H9 (cell line): ENCODE measurements at regions not wholly inside any gene's neighbourhood (a gene's known extent, or its start where the extent isn't known, plus 50 kb on each side); places are given as distances from the start of the nearest gene placed in this dataset.

Experiments used
- DNase-seq: peaks from one replicate; pipeline ENCODE4 v3.0.0-alpha.2; 2017
- H2AFZ ChIP-seq: one replicate; pipeline ENCODE4 v1.6.1; 2013; ENCODE audit warnings: mild to moderate bottlenecking, low read length, control low read depth, moderate library complexity
- H2AK5ac ChIP-seq: 2 replicates; pipeline ENCODE4 v1.6.1; 2013; ENCODE audit warnings: low read length, control low read depth, mixed read lengths; ENCODE audit not compliant: insufficient read length
- H2BK120ac ChIP-seq: one replicate; pipeline ENCODE4 v1.6.1; 2013; ENCODE audit warnings: low read depth, mild to moderate bottlenecking, low read length, control low read depth, inconsistent platforms; ENCODE audit not compliant: poor library complexity, severe bottlenecking
- H2BK12ac ChIP-seq: 2 replicates; pipeline ENCODE4 v1.6.1; 2013; ENCODE audit warnings: low read length, control low read depth, mixed read lengths, low read depth; ENCODE audit not compliant: insufficient read length
- H2BK15ac ChIP-seq: 2 replicates; pipeline ENCODE4 v1.6.1; 2013; ENCODE audit warnings: low read depth, low read length, control low read depth
- H2BK20ac ChIP-seq: one replicate; pipeline ENCODE4 v1.6.1; 2013; ENCODE audit warnings: low read depth, mild to moderate bottlenecking, low read length, control low read depth, inconsistent platforms; ENCODE audit not compliant: poor library complexity, severe bottlenecking
- H2BK5ac ChIP-seq: 2 replicates; pipeline ENCODE4 v1.6.1; 2013; ENCODE audit warnings: low read length, control low read depth, mixed read lengths; ENCODE audit not compliant: insufficient read length
- H3K14ac ChIP-seq: 2 replicates; pipeline ENCODE4 v1.6.1; 2013; ENCODE audit warnings: low read length, control low read depth; ENCODE audit not compliant: insufficient read depth
- H3K18ac ChIP-seq: 2 replicates; pipeline ENCODE4 v1.6.1; 2013; ENCODE audit warnings: low read depth, mild to moderate bottlenecking, mixed read lengths, low read length, control low read depth; ENCODE audit not compliant: insufficient read length
- H3K23ac ChIP-seq: 2 replicates; pipeline ENCODE4 v1.6.1; 2013; ENCODE audit warnings: low read length, control low read depth, mixed read lengths, low read depth; ENCODE audit not compliant: insufficient read length
- H3K23me2 ChIP-seq: 2 replicates; pipeline ENCODE4 v1.6.1; 2013; ENCODE audit warnings: low read depth, mild to moderate bottlenecking, mixed read lengths, low read length, control low read depth; ENCODE audit not compliant: insufficient read length, poor library complexity, severe bottlenecking
- H3K27ac ChIP-seq: 2 replicates; pipeline ENCODE4 v1.5.1; 2013; ENCODE audit warnings: low read length, control low read depth, mixed read lengths, low read depth; ENCODE audit not compliant: insufficient read length
- H3K27me3 ChIP-seq: 2 replicates; pipeline ENCODE4 v1.6.1; 2013; ENCODE audit warnings: low read length, control low read depth, inconsistent platforms; ENCODE audit not compliant: insufficient read depth
- H3K4ac ChIP-seq: 2 replicates; pipeline ENCODE4 v1.6.1; 2013; ENCODE audit warnings: low read depth, mild to moderate bottlenecking, control low read depth, inconsistent platforms, low read length, moderate library complexity
- H3K4me1 ChIP-seq: 2 replicates; pipeline ENCODE4 v1.6.1; 2013; ENCODE audit warnings: low read length, control low read depth, inconsistent platforms; ENCODE audit not compliant: insufficient read depth
- H3K4me2 ChIP-seq: 2 replicates; pipeline ENCODE4 v1.6.1; 2013; ENCODE audit warnings: low read length, control low read depth, mixed read lengths; ENCODE audit not compliant: insufficient read length, insufficient read depth
- H3K56ac ChIP-seq: 2 replicates; pipeline ENCODE4 v1.6.1; 2013; ENCODE audit warnings: low read depth, mild to moderate bottlenecking, mixed read lengths, low read length, control low read depth; ENCODE audit not compliant: insufficient read length
- H3K79me1 ChIP-seq: 2 replicates; pipeline ENCODE4 v1.6.1; 2013; ENCODE audit warnings: low read depth, mild to moderate bottlenecking, moderate library complexity, low read length, control low read depth, inconsistent platforms; ENCODE audit not compliant: insufficient read depth, poor library complexity, severe bottlenecking
- H3K79me2 ChIP-seq: 2 replicates; pipeline ENCODE4 v1.6.1; 2013; ENCODE audit warnings: low read length, control low read depth, inconsistent platforms; ENCODE audit not compliant: insufficient read depth
- H3K9ac ChIP-seq: 2 replicates; pipeline ENCODE4 v1.6.1; 2013; ENCODE audit warnings: low read length, control low read depth, mixed read lengths; ENCODE audit not compliant: insufficient read length; ENCODE audit errors: extremely low read depth
- H3K9me3 ChIP-seq: one replicate; pipeline ENCODE4 v1.6.1; 2013; ENCODE audit warnings: low read depth, low read length, inconsistent platforms; ENCODE audit not compliant: control insufficient read depth
- H3T11ph ChIP-seq: one replicate; pipeline ENCODE4 v1.6.1; 2013; ENCODE audit warnings: mild to moderate bottlenecking, low read length, control low read depth, inconsistent platforms
- H4K20me1 ChIP-seq: one replicate; pipeline ENCODE4 v1.6.1; 2013; ENCODE audit not compliant: control insufficient read depth, insufficient read length, insufficient read depth
- H4K5ac ChIP-seq: 2 replicates; pipeline ENCODE4 v1.6.1; 2013; ENCODE audit warnings: low read depth, mild to moderate bottlenecking, mixed read lengths, low read length, control low read depth; ENCODE audit not compliant: insufficient read length
- H4K8ac ChIP-seq: replicated peaks from 2 replicates; pipeline ENCODE4 v1.6.1; 2013; ENCODE audit warnings: low read length, control low read depth, mixed read lengths, low read depth; ENCODE audit not compliant: insufficient read length
- H4K91ac ChIP-seq: 2 replicates; pipeline ENCODE4 v1.6.1; 2013; ENCODE audit warnings: low read depth, mild to moderate bottlenecking, moderate library complexity, mixed read lengths, low read length, control low read depth; ENCODE audit not compliant: insufficient read length
- H3K27ac Mint-ChIP-seq, 3 experiments: 2 replicates in 2 of 3; 3 replicates in 1 of 3; pipeline ENCODE4 v1.8.0; 2020 to 2021; ENCODE audit warnings: mixed read lengths in 3 of 3, mild to moderate bottlenecking in 1 of 3, moderate library complexity in 1 of 3
- H3K27me3 Mint-ChIP-seq: 2 replicates; pipeline ENCODE4 v1.8.0; 2021; ENCODE audit warnings: low read depth, mild to moderate bottlenecking, moderate library complexity, mixed read lengths
- H3K36me3 Mint-ChIP-seq, 3 experiments: 2 replicates in 2 of 3; 3 replicates in 1 of 3; pipeline ENCODE4 v1.8.0; 2020 to 2021; ENCODE audit warnings: low read depth in 3 of 3, mixed read lengths in 3 of 3; ENCODE audit not compliant: insufficient read depth in 1 of 3
- H3K4me1 Mint-ChIP-seq, 2 experiments: 2 replicates each; pipeline ENCODE4 v1.8.0; 2020; ENCODE audit warnings: mixed read lengths in 2 of 2
- H3K4me3 Mint-ChIP-seq, 2 experiments: 2 replicates in 1 of 2; 3 replicates in 1 of 2; pipeline ENCODE4 v1.8.0; 2020 to 2021; ENCODE audit warnings: mild to moderate bottlenecking in 2 of 2, mixed read lengths in 2 of 2, moderate library complexity in 1 of 2
- H3K9me3 Mint-ChIP-seq, 2 experiments: 2 replicates in 1 of 2; 3 replicates in 1 of 2; pipeline ENCODE4 v1.8.0; 2020; ENCODE audit warnings: mild to moderate bottlenecking in 2 of 2, mixed read lengths in 2 of 2, moderate library complexity in 1 of 2
- CTCF ChIP-seq: fragments of 200-600 bp; sonication (generic); conservative IDR thresholded peaks from 3 replicates; pipeline ENCODE4 v1.8.0; 2021; ENCODE audit warnings: antibody characterized with exemption, mild to moderate bottlenecking
- WGBS: extraction: QIAGEN DNeasy Blood & Tissue Kit; methylation state at CpG from one replicate; pipeline ENCODE4 v1.1.7; 2013; ENCODE audit warnings: missing lambda C conversion rate, low lambda C conversion rate, mixed read lengths; ENCODE audit not compliant: insufficient read length; ENCODE audit errors: extremely low coverage; 5-methylcytosine and 5-hydroxymethylcytosine counted together

- Histone ChIP-seq H3K27ac (no peak overlapping the region), H3K79me1 (no peaks in the 10 kb centered on the region), H3K79me2 (no peaks in the 10 kb centered on the region), H3K4me2 (no peak overlapping the region), H2BK5ac (no peak overlapping the region), H3K23ac (no peak overlapping the region), H3K14ac (no peak overlapping the region), H4K91ac (no peak overlapping the region), H3K23me2 (no peaks in the 10 kb centered on the region), H2BK20ac (no peak overlapping the region), H3K4ac (no peak overlapping the region), H3K9ac (no peak overlapping the region), H3K27me3 (no peaks in the 10 kb centered on the region), H3T11ph (no peak overlapping the region), H4K5ac (no peak overlapping the region), H4K20me1 (no peaks in the 10 kb centered on the region), H3K4me1 (no peaks in the 10 kb centered on the region), H2BK12ac (no peak overlapping the region), H3K9me3 (no peaks in the 10 kb centered on the region), H3K56ac (no peak overlapping the region), H4K8ac (no peak overlapping the region), H2AFZ (no peak overlapping the region), H2BK120ac (no peak overlapping the region), H2BK15ac (no peak overlapping the region), H2AK5ac (no peak overlapping the region), H3K18ac (no peak overlapping the region)
- H3K27me3 Mint-ChIP-seq: no peaks in the 10 kb centered on the region; the same call in 1 of the 2 replicates
- no peak overlapping the region for H3K4me3 Mint-ChIP-seq
- DNase-seq: no peak
- H3K4me1 Mint-ChIP-seq: peaks cover 4 to 7% of the 10 kb centered on the region in 2 experiments
- no peak overlapping the region for H3K27ac Mint-ChIP-seq
- H3K36me3 Mint-ChIP-seq: no peaks in the 10 kb centered on the region
- peaks cover 0 to 2% of the 10 kb centered on the region in 2 experiments; a peak in 1 of 5 replicates for H3K9me3 Mint-ChIP-seq
- no CpG with 5 or more reads among the region's 5 CpGs for WGBS
- no peak for TF ChIP-seq CTCF
These were observed 222.2 kb upstream of the TSHZ2 start for GRCh38 chr20:52749938-52750337.
